ENCODE measurements at regions not wholly inside any gene's neighbourhood (a gene's known extent, or its start where the extent isn't known, plus 50 kb on each side); places are given as distances from the start of the nearest gene placed in this dataset.

GRCh38 chr12:118501489-118501888 is 125.1 kb downstream of the SUDS3 start:
- TF ChIP-seq POLR2A (IDR thresholded peaks at IDR 0.05; ENCODE audit: borderline replicate concordance, extremely low read depth, insufficient read depth, insufficient read length) (no peak), CEBPB (IDR thresholded peaks at IDR 0.05; ENCODE audit: low read depth) (no peak), SIN3A (IDR thresholded peaks at IDR 0.05; ENCODE audit: low read depth) (no peak), SP1 (IDR thresholded peaks at IDR 0.05; ENCODE audit: low read depth) (no peak), POLR2AphosphoS5 (IDR thresholded peaks at IDR 0.05; ENCODE audit: low read depth, low read length) (no peak), YY1 (IDR thresholded peaks at IDR 0.05; ENCODE audit: extremely low read depth, insufficient replicate concordance, low read depth, low read length) (no peak), REST (IDR thresholded peaks at IDR 0.05; ENCODE audit: low read depth) (no peak), ZFX (IDR thresholded peaks at IDR 0.05) (no peak), FOSL1 (IDR thresholded peaks at IDR 0.05; ENCODE audit: low read depth) (no peak), ZBTB33 (IDR thresholded peaks at IDR 0.05; ENCODE audit: extremely low read depth, insufficient replicate concordance, low read length) (no peak), EZH2phosphoT487 (IDR thresholded peaks at IDR 0.05; ENCODE audit: borderline replicate concordance) (no peak), ATF3 (IDR thresholded peaks at IDR 0.05) (no peak), CBX3 (IDR thresholded peaks at IDR 0.05; ENCODE audit: low read depth) (no peak), ELF1 (IDR thresholded peaks at IDR 0.05; ENCODE audit: borderline replicate concordance, low read depth) (no peak), TCF7L2 (IDR thresholded peaks at IDR 0.05; ENCODE audit: borderline replicate concordance, extremely low read depth, insufficient read depth, insufficient read length) (no peak), EGR1 (IDR thresholded peaks at IDR 0.05; ENCODE audit: low read depth) (no peak), SRF (IDR thresholded peaks at IDR 0.05; ENCODE audit: low read depth) (no peak), RAD21 (IDR thresholded peaks at IDR 0.05; ENCODE audit: low read depth) (no peak), CTCF (IDR thresholded peaks at IDR 0.05 in 2 of 3, conservative IDR thresholded peaks at IDR 0.05 in 1 of 3; ENCODE audit: borderline replicate concordance in 1 of 3, insufficient read depth in 1 of 3, low read depth in 2 of 3, low read length in 2 of 3) (no peak)
- Histone ChIP-seq H3K9me3 (ENCODE audit: control insufficient read depth in 1 of 2, insufficient read depth in 1 of 2, low read depth in 1 of 2, low read length in 2 of 2) (no peaks in the 10 kb centered on the region), H4K20me1 (ENCODE audit: insufficient read depth) (no peaks in the 10 kb centered on the region), H3K4me2 (ENCODE audit: low read length) (no peak overlapping the region), H3K4me3 (replicated peaks in 1 of 2; ENCODE audit: low read depth in 1 of 2, low read length in 2 of 2) (no peak overlapping the region), H3K36me3 (ENCODE audit: control insufficient read depth in 1 of 2, insufficient read depth in 2 of 2, low read length in 2 of 2) (no peaks in the 10 kb centered on the region), H2AFZ (ENCODE audit: low read depth, low read length, poor library complexity, severe bottlenecking) (no peak overlapping the region), H3K9ac (ENCODE audit: low read length) (no peak overlapping the region), H3K4me1 (ENCODE audit: control insufficient read depth in 1 of 2, insufficient read depth in 2 of 2, low read length in 2 of 2) (no peaks in the 10 kb centered on the region), H3K27me3 (ENCODE audit: insufficient read depth, low read length) (peaks cover 6% of the 10 kb centered on the region; the same call in 1 of the 2 replicates), H3K9me2 (ENCODE audit: insufficient read depth) (no peaks in the 10 kb centered on the region), H3K27ac (ENCODE audit: low read depth, low read length) (no peak overlapping the region), H3K79me2 (ENCODE audit: insufficient read depth, low read length) (no peaks in the 10 kb centered on the region)
- DNase-seq (ENCODE audit: low read depth, low spot score): no peak
- no TSS peak for BruUV-seq (replicated peaks)
- ChIA-PET CTCF (no interaction called here), POLR2A (no interaction called here), RAD21 (ENCODE audit: low non-redundant PET in 1 of 2, low total read pairs in 2 of 2, uncharacterized antibody in 2 of 2, unreplicated experiment in 2 of 2) (no interaction called here)
- intact Hi-C loops (cut with micrococcal nuclease): no loop called here
- no peak for ATAC-seq

Data from HCT116 (cell line).